ENCODE measurements at regions not wholly inside any gene's neighbourhood (a gene's known extent, or its start where the extent isn't known, plus 50 kb on each side); places are given as distances from the start of the nearest gene placed in this dataset.

GRCh38 chr15:97096303-97096835 lies 765.9 kb downstream of the NR2F2 start:
- no peak for DNase-seq (ENCODE audit: low spot score)

- no peak for DNase-seq (ENCODE audit: low spot score)
Observed at GRCh38 chr15:97099040-97099439, 768.5 kb downstream of the NR2F2 start.

GRCh38 chr15:97101572-97101971 lies 771.1 kb downstream of the NR2F2 start:
- no peak for DNase-seq (ENCODE audit: low spot score)

- DNase-seq (ENCODE audit: low spot score), result no peak
Observed at GRCh38 chr15:97114900-97115760, 784.6 kb downstream of the NR2F2 start.

GRCh38 chr15:97115761-97116070 lies 785.2 kb downstream of the NR2F2 start:
- no peak for DNase-seq (ENCODE audit: low spot score)

GRCh38 chr15:97124790-97125189 lies 794.3 kb downstream of the NR2F2 start:
- DNase-seq (ENCODE audit: low spot score), result no peak

- DNase-seq (ENCODE audit: low spot score), result no peak
Observed at GRCh38 chr15:97126553-97127233, 796.2 kb downstream of the NR2F2 start.

GRCh38 chr15:97129674-97130073 lies 799.2 kb downstream of the NR2F2 start:
- no peak for DNase-seq (ENCODE audit: low spot score)

- no peak for DNase-seq (ENCODE audit: low spot score)
Observed at GRCh38 chr15:97140216-97140615, 809.7 kb downstream of the NR2F2 start.

GRCh38 chr15:97141360-97141759 lies 810.9 kb downstream of the NR2F2 start:
- DNase-seq (ENCODE audit: low spot score), result no peak

GRCh38 chr15:97141871-97142270 lies 811.4 kb downstream of the NR2F2 start:
- DNase-seq (ENCODE audit: low spot score), result no peak

- DNase-seq (ENCODE audit: low spot score), result no peak
Observed at GRCh38 chr15:97143592-97144376, 813.3 kb downstream of the NR2F2 start.

GRCh38 chr15:97144377-97144711 lies 813.8 kb downstream of the NR2F2 start:
- DNase-seq (ENCODE audit: low spot score), result no peak

- no peak for DNase-seq (ENCODE audit: low spot score)
Observed at GRCh38 chr15:97146929-97147870, 813.3 kb upstream of the ARRDC4 start.

GRCh38 chr15:97153356-97153965 lies 807.0 kb upstream of the ARRDC4 start:
- no peak for DNase-seq (ENCODE audit: low spot score)

GRCh38 chr15:97156739-97157265 lies 803.7 kb upstream of the ARRDC4 start:
- DNase-seq (ENCODE audit: low spot score), result no peak

GRCh38 chr15:97162805-97163495 lies 797.6 kb upstream of the ARRDC4 start:
- DNase-seq (ENCODE audit: low spot score), result no peak

GRCh38 chr15:97165205-97165604 lies 795.3 kb upstream of the ARRDC4 start:
- DNase-seq (ENCODE audit: low spot score), result no peak

GRCh38 chr15:97168704-97169475 lies 791.6 kb upstream of the ARRDC4 start:
- no peak for DNase-seq (ENCODE audit: low spot score)
